Esophagus muscularis mucosa (tissue), 4 donors: ENCODE measurements at regions not wholly inside any gene's neighbourhood (a gene's known extent, or its start where the extent isn't known, plus 50 kb on each side); places are given as distances from the start of the nearest gene placed in this dataset.

Experiments
- DNase-seq: peaks from one replicate; pipeline ENCODE4 v3.0.0-alpha.2; 2017; ENCODE audit errors: extremely low spot score
- H3K27ac ChIP-seq, 4 donors: fragments of 200-600 bp; sonication (generic); replicated peaks in 1 of 4; 1 replicate in 3 of 4; 2 replicates in 1 of 4; pipeline ENCODE4 v1.5.1; 2016 to 2019; ENCODE audit warnings: mild to moderate bottlenecking in 1 of 4
- H3K27me3 ChIP-seq, 4 donors: fragments of 200-600 bp; sonication (generic); one replicate each; pipeline versions ENCODE4 v1.5.1 to v1.6.0; 2016 to 2019
- H3K36me3 ChIP-seq, 4 donors: fragments of 200-600 bp; sonication (generic); one replicate each; pipeline ENCODE4 v1.5.1; 2016 to 2019
- H3K4me1 ChIP-seq, 4 donors: fragments of 200-600 bp; sonication (generic); one replicate each; pipeline ENCODE4 v1.5.1; 2016 to 2019
- H3K4me3 ChIP-seq, 4 donors: fragments of 200-600 bp; sonication (generic); 1 replicate in 2 of 4; 2 replicates in 2 of 4; pipeline ENCODE4 v1.5.1; 2016 to 2019; ENCODE audit warnings: mild to moderate bottlenecking in 4 of 4, moderate library complexity in 1 of 4
- H3K9me3 ChIP-seq, 4 donors: fragments of 200-600 bp; sonication (generic); 1 replicate in 3 of 4; 2 replicates in 1 of 4; pipeline ENCODE4 v1.5.1; 2016 to 2019
- EP300 ChIP-seq: sonication (generic); formaldehyde crosslinking; IDR thresholded peaks from one replicate; pipeline ENCODE4 v1.6.1; 2017; ENCODE audit warnings: antibody characterized with exemption
- POLR2A ChIP-seq: fragments of 450-650 bp; IDR thresholded peaks from one replicate; pipeline ENCODE4 v1.6.1; 2017; ENCODE audit warnings: antibody characterized with exemption, moderate library complexity, mild to moderate bottlenecking, low read depth
- POLR2AphosphoS5 ChIP-seq, 2 donors: sonication (generic); formaldehyde crosslinking; IDR thresholded peaks; one replicate each; pipeline ENCODE4 v1.6.1; 2017; ENCODE audit warnings: antibody characterized with exemption in 2 of 2
- WGBS: methylation state at CpG from one replicate; pipeline ENCODE4 v1.1.5; 2018; 5-methylcytosine and 5-hydroxymethylcytosine counted together
- intact Hi-C: fragments of 100-400 bp; cut with DNase I; formaldehyde crosslinking; loops from one replicate; pipeline ENCODE4 v1.15.1; 2023
- TF ChIP-seq, protein P1 (sequence below), 3 experiments: fragments of 200-600 bp in 2 of 3; fragments of 450-650 bp in 1 of 3; sonication (generic) in 2 of 3; IDR thresholded peaks; one replicate each; pipeline ENCODE4 v1.5.1; 2017 to 2019; ENCODE audit warnings: antibody characterized with exemption in 3 of 3, mild to moderate bottlenecking in 2 of 3, moderate library complexity in 1 of 3

DNA sequence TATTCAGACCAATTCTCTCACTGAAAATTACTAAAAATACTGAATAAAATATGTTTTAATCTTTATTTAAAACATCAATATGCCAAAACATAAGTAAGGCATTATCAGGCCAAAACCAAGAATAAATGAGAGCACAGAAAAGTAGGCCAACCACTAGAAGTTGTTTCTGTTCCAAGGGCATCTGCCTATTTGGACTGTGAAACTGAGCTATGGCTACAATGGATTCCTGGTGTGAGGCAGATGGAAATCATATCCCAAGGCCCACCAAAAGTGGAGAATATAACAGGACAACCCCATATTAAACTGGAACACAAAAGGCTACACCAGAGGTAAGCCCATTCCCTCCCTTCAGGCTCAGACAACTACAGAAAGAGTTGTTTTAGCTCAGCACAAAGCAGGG lies 302.8 kb upstream of the IL12A start:
- no peak for TF ChIP-seq POLR2A
- TF ChIP-seq, protein P1, sequence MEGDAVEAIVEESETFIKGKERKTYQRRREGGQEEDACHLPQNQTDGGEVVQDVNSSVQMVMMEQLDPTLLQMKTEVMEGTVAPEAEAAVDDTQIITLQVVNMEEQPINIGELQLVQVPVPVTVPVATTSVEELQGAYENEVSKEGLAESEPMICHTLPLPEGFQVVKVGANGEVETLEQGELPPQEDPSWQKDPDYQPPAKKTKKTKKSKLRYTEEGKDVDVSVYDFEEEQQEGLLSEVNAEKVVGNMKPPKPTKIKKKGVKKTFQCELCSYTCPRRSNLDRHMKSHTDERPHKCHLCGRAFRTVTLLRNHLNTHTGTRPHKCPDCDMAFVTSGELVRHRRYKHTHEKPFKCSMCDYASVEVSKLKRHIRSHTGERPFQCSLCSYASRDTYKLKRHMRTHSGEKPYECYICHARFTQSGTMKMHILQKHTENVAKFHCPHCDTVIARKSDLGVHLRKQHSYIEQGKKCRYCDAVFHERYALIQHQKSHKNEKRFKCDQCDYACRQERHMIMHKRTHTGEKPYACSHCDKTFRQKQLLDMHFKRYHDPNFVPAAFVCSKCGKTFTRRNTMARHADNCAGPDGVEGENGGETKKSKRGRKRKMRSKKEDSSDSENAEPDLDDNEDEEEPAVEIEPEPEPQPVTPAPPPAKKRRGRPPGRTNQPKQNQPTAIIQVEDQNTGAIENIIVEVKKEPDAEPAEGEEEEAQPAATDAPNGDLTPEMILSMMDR (IDR thresholded peaks at IDR 0.05), result no peak
- no peak for TF ChIP-seq POLR2AphosphoS5 (IDR thresholded peaks at IDR 0.05)
- no peak for TF ChIP-seq EP300
- Histone ChIP-seq H3K4me3 (no peak overlapping the region), H3K27me3 (no peaks in the 10 kb centered on the region), H3K4me1 (no peaks in the 10 kb centered on the region), H3K27ac (no peak overlapping the region), H3K9me3 (no peaks in the 10 kb centered on the region), H3K36me3 (no peaks in the 10 kb centered on the region)
- intact Hi-C loops, result no loop called here
- DNase-seq, result no peak

DNA sequence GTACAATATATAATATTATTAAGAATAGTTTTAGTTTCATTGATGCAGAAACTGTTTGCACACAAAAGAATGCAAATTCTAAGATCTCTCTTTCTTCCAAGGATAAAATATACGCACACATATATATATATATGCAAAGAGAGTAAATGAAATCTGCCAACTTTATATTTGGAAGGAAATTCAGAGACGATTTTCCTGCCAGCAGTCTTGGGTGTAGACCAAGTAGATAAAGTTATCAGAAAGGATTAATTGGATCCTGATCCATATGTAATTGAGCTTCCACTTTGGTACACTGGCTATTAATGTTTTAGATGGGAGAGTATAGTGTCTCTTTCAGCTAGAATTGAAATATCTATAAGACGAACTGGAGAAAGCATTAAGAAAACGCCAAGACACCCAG lies 295.4 kb upstream of the IL12A start:
- H3K9me3 ChIP-seq, result no peaks in the 10 kb centered on the region
- no peak for DNase-seq
- H3K4me3 ChIP-seq, result no peak overlapping the region
- H3K36me3 ChIP-seq, result no peaks in the 10 kb centered on the region
- H3K27ac ChIP-seq, result no peak overlapping the region
- H3K4me1 ChIP-seq, result no peaks in the 10 kb centered on the region
- no peaks in the 10 kb centered on the region for H3K27me3 ChIP-seq
- 82% methylated on average over 4 of the region's 4 CpGs for WGBS
- intact Hi-C loops, result no loop called here
- TF ChIP-seq POLR2AphosphoS5 (IDR thresholded peaks at IDR 0.05) (no peak), POLR2A (no peak), EP300 (no peak)
- TF ChIP-seq, protein P1 (IDR thresholded peaks at IDR 0.05), result no peak

DNA sequence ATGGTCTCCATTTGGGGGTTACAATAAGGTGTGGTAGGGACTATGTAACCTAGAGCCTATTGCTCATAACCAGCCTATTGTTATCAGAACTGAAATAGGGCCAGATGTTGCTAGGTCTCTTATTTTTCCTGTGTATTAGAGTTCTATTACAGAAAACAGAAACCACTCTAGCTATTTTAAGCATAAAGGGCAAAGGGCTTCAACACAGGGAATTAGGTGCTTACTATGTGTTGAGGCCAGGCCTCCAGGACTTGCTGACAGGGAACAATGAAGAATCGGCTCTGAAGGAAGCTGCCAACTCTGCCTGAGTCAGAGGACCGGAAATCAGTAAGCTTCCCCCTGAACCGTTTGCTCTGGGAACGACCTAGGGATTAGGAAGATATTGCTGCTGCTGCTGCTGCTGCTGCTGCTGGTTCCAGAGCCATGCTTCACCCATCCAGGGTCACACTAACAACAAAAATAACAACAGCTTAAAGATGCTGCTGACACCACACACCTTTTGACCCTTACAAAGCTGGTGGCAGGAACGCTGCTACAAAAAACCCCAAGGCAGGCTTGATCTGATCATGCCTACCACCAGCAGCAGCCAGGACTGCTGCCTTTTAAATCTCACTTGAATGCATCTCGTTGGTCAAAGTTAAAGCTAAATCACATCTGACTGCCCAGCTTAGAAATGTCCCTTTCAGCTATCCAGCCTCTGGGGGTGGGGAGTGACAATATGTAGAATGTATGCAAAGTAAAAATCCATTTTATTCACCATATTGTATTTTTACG lies 276.9 kb upstream of the IL12A start:
- 31% methylated on average over 7 of the region's 7 CpGs for WGBS
- Histone ChIP-seq H3K4me3 (no peak overlapping the region), H3K4me1 (peaks cover 6 to 10% (median 9%) of the 10 kb centered on the region in 4 donors), H3K27me3 (no peaks in the 10 kb centered on the region), H3K27ac (peak overlapping the region in 2 of 4 donors; percentile 23 to 50), H3K9me3 (peaks cover 0 to 14% (median 2%) of the 10 kb centered on the region in 4 donors), H3K36me3 (no peaks in the 10 kb centered on the region)
- TF ChIP-seq POLR2A, result no peak
- TF ChIP-seq, protein P1 (IDR thresholded peaks at IDR 0.05), result no peak
- TF ChIP-seq EP300, result no peak
- peak; percentile 43 to 62 for TF ChIP-seq POLR2AphosphoS5 (IDR thresholded peaks at IDR 0.05)
- intact Hi-C loops, result no loop called here
- DNase-seq, result no peak

DNA sequence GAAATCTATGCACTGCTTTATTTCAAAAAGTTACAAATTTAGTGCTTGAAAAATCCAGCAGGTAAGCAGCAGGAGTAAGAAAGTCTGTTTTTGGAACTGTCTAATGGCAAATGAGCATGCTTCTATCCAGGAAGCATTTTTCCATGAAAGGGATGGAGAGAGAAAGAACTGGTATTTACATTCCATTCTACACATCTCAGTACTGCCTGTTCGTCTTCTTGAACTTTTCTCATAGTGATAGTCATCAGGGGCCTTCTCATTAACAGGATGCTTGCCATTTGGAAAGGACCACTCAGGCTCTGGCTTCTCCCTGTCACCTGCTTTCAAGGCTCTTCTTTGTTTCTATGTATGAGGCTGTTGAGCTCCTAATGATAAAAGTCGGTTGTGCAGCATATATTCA lies 267.3 kb upstream of the IL12A start:
- no peak for TF ChIP-seq EP300
- TF ChIP-seq POLR2AphosphoS5 (IDR thresholded peaks at IDR 0.05), result no peak
- TF ChIP-seq POLR2A, result no peak
- TF ChIP-seq, protein P1 (IDR thresholded peaks at IDR 0.05), result no peak
- intact Hi-C loops, result no loop called here

DNA sequence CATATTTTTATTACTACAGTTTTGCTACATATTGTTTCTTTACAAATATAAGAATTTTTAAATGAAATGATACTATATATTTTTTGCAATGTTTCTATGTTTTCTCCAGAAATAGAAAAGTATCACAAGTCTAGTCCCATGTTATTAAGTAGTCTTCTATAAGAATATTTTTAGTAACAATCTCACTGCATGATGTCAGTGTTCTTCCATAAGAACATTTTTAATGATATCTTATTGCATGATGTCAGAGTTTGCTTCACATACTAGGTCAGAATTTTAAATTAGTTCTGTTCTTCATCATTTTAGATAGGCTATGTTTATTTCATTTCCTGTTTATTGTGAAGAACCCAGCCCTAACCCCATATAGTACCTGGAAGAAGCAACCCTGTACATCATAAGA lies 265.3 kb upstream of the IL12A start:
- H3K36me3 ChIP-seq, result no peaks in the 10 kb centered on the region
- H3K9me3 ChIP-seq, result no peaks in the 10 kb centered on the region
- no peak overlapping the region for H3K27ac ChIP-seq
- no peak for DNase-seq
- TF ChIP-seq POLR2A (no peak), EP300 (no peak), POLR2AphosphoS5 (IDR thresholded peaks at IDR 0.05) (no peak)
- TF ChIP-seq, protein P1 (IDR thresholded peaks at IDR 0.05), result no peak
- intact Hi-C loops, result no loop called here
- H3K27me3 ChIP-seq, result no peaks in the 10 kb centered on the region
- H3K4me3 ChIP-seq, result no peak overlapping the region
- peaks cover 0 to 8% (median 0%) of the 10 kb centered on the region in 4 donors for H3K4me1 ChIP-seq

More for the DNA sequence above, 267.3 kb upstream of the IL12A start:
- Histone ChIP-seq H3K4me3 (no peak overlapping the region), H3K4me1 (peaks cover 0 to 8% (median 0%) of the 10 kb centered on the region in 4 donors), H3K27me3 (no peaks in the 10 kb centered on the region), H3K36me3 (no peaks in the 10 kb centered on the region), H3K9me3 (no peaks in the 10 kb centered on the region), H3K27ac (no peak overlapping the region)
- 62% methylated on average over 2 of the region's 2 CpGs for WGBS
- no peak for DNase-seq
